ENCODE measurements at regions not wholly inside any gene's neighbourhood (a gene's known extent, or its start where the extent isn't known, plus 50 kb on each side); places are given as distances from the start of the nearest gene placed in this dataset.
A peak's percentile ranks its signal among the peaks of the same experiment; 100 is the strongest.
"Not testable (repeated sequence)": the region's sequence is repeated elsewhere in the genome, so short reads cannot be mapped to it uniquely, and the experiment has no call there.

GRCh38 chr3:23723930-23724329, 81.8 kb upstream of the UBE2E1 start:
- TF ChIP-seq CTCF (IDR thresholded peaks at IDR 0.05) (no peak), POLR2A (IDR thresholded peaks at IDR 0.05) (no peak)
- Histone ChIP-seq H3K36me3 (no peaks in the 10 kb centered on the region), H3K27ac (peak overlapping the region in 1 of 12 donors; percentile 54), H3K27me3 (no peaks in the 10 kb centered on the region), H3K9me3 (no peaks in the 10 kb centered on the region), H3K4me3 (no peak overlapping the region), H3K4me1 (peaks cover 0 to 18% (median 0%) of the 10 kb centered on the region in 12 donors)
- ATAC-seq (no peak), DNase-seq (no peak)
- intact Hi-C loops (cut with DNase I) = no loop called here

- intact Hi-C loops (cut with DNase I) = no loop called here
- H3K27ac ChIP-seq = no peak overlapping the region
- peaks cover 0 to 18% (median 2%) of the 10 kb centered on the region in 12 donors for H3K4me1 ChIP-seq
- no peak for DNase-seq
- TF ChIP-seq CTCF (IDR thresholded peaks at IDR 0.05) = no peak
- no peak for TF ChIP-seq POLR2A (IDR thresholded peaks at IDR 0.05)
- no peaks in the 10 kb centered on the region for H3K36me3 ChIP-seq
- no peaks in the 10 kb centered on the region for H3K27me3 ChIP-seq
- H3K4me3 ChIP-seq = no peak overlapping the region
- no peaks in the 10 kb centered on the region for H3K9me3 ChIP-seq
- 80 to 87% (median 83%) methylated on average over 5 of the region's 5 CpGs for WGBS, 4 donors
- ATAC-seq = no peak
Observed at GRCh38 chr3:23726811-23727548, 78.8 kb upstream of the UBE2E1 start.

- Histone ChIP-seq H3K9me3 (no peaks in the 10 kb centered on the region), H3K4me3 (no peak overlapping the region), H3K27me3 (no peaks in the 10 kb centered on the region), H3K4me1 (peaks cover 0 to 18% (median 2%) of the 10 kb centered on the region in 12 donors), H3K36me3 (no peaks in the 10 kb centered on the region), H3K27ac (no peak overlapping the region)
- DNase-seq (no peak), ATAC-seq (no peak)
- intact Hi-C loops (cut with DNase I) = no loop called here
- TF ChIP-seq POLR2A (IDR thresholded peaks at IDR 0.05) = no peak
- TF ChIP-seq CTCF (IDR thresholded peaks at IDR 0.05) = no peak
- WGBS, 4 donors = 85 to 91% (median 88%) methylated on average over 4 of the region's 4 CpGs
Observed at GRCh38 chr3:23728601-23729117, 77.1 kb upstream of the UBE2E1 start.

GRCh38 chr3:23729362-23729761, 76.4 kb upstream of the UBE2E1 start:
- ATAC-seq; intact Hi-C loops (cut with DNase I); H3K36me3 ChIP-seq; H3K4me3 ChIP-seq; H3K27me3 ChIP-seq; H3K27ac ChIP-seq; DNase-seq; H3K9me3 ChIP-seq: not testable (repeated sequence)
- peaks cover 0 to 14% (median 2%) of the 10 kb centered on the region in 12 donors for H3K4me1 ChIP-seq
- WGBS, 4 donors = 82 to 100% (median 89%) methylated on average over 2 to 6 of the region's 6 CpGs

Measured in heart left ventricle (tissue), 16 donors.